Neuron (in vitro differentiated cells): ENCODE measurements at regions not wholly inside any gene's neighbourhood (a gene's known extent, or its start where the extent isn't known, plus 50 kb on each side); places are given as distances from the start of the nearest gene placed in this dataset.

Experiments
- H2AFZ ChIP-seq: one replicate; pipeline ENCODE4 v1.6.1; 2013; ENCODE audit warnings: low read depth, mild to moderate bottlenecking, inconsistent platforms, low read length, moderate library complexity
- H3K27me3 ChIP-seq: one replicate; pipeline ENCODE4 v1.6.1; 2013; ENCODE audit warnings: low read length; ENCODE audit not compliant: insufficient read depth
- H3K36me3 ChIP-seq: one replicate; pipeline ENCODE4 v1.6.1; 2013; ENCODE audit warnings: low read length; ENCODE audit not compliant: insufficient read depth
- H3K4me1 ChIP-seq: one replicate; pipeline ENCODE4 v1.6.1; 2013; ENCODE audit warnings: low read length; ENCODE audit not compliant: insufficient read depth
- H3K4me3 ChIP-seq: 2 replicates; pipeline ENCODE4 v1.5.1; 2013; ENCODE audit warnings: mild to moderate bottlenecking, low read length, moderate library complexity
- H3K9me3 ChIP-seq: one replicate; pipeline ENCODE4 v1.6.1; 2013; ENCODE audit warnings: low read length

- H3K27me3 ChIP-seq = no peaks in the 10 kb centered on the region
- no peaks in the 10 kb centered on the region for H3K4me1 ChIP-seq
- no peak overlapping the region for H3K4me3 ChIP-seq
- H3K36me3 ChIP-seq = no peaks in the 10 kb centered on the region
- H3K9me3 ChIP-seq = no peaks in the 10 kb centered on the region
- H2AFZ ChIP-seq = no peak overlapping the region
These were observed 245.0 kb downstream of the CSNK2A3 start for GRCh38 chr11:11108026-11108425.

DNA sequence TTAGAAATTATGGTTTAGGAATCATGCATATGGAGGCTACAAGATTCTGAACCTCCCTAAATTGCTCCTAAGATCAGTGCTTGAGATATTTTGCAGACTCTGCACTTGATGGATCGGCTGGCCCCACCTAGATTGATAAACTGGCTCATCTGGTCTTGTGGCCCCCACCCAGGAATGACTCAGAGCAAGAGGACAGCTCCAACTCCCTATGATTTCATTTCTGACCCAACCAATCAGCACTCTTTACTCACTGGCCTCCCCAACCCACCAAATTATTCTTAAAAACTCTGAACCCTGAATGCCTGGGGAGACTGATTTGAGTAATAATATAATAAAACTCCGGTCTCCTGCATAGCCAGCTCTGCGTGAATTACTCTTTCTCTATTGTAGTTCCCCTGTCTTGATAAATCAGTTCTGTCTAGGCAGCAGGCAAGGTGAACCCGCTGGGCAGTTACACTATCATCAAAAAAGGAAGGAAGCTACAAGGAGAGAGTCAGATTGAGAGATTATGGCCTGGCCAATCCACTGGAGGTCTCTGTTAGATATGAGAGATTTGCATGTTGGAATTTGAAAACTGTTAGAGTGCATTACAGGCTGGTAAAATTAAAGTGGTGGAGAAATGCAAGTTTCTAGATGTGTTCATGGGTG is 245.8 kb downstream of the CSNK2A3 start:
- Histone ChIP-seq H3K4me1 (no peaks in the 10 kb centered on the region), H3K4me3 (no peak overlapping the region)

DNA sequence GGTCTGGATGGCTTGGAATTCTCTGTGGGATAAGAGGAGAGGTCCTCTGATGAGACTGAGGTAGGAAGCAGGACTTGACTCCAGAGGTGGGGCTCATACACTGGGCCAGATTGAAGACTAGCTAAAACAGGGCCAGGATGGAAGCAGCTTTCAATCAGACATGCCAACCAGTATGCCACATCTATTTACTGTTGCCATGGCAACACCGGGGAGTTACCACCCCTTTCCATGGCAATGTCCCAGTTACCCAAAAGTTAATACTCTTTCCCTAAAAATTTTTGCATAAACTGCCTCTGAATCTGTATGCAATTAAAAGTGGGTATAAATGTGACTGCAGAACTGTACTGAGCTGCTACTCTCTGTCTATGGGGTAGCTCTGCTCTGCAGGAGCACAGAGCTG is 247.5 kb upstream of the ZBED5 start:
- Histone ChIP-seq H3K36me3 (no peaks in the 10 kb centered on the region), H3K9me3 (no peaks in the 10 kb centered on the region), H2AFZ (no peak overlapping the region), H3K27me3 (no peaks in the 10 kb centered on the region), H3K4me1 (no peaks in the 10 kb centered on the region), H3K4me3 (no peak overlapping the region)

More for the DNA sequence above, 245.8 kb downstream of the CSNK2A3 start:
- no peak overlapping the region for H2AFZ ChIP-seq
- H3K9me3 ChIP-seq = no peaks in the 10 kb centered on the region
- no peaks in the 10 kb centered on the region for H3K27me3 ChIP-seq
- H3K36me3 ChIP-seq = no peaks in the 10 kb centered on the region

DNA sequence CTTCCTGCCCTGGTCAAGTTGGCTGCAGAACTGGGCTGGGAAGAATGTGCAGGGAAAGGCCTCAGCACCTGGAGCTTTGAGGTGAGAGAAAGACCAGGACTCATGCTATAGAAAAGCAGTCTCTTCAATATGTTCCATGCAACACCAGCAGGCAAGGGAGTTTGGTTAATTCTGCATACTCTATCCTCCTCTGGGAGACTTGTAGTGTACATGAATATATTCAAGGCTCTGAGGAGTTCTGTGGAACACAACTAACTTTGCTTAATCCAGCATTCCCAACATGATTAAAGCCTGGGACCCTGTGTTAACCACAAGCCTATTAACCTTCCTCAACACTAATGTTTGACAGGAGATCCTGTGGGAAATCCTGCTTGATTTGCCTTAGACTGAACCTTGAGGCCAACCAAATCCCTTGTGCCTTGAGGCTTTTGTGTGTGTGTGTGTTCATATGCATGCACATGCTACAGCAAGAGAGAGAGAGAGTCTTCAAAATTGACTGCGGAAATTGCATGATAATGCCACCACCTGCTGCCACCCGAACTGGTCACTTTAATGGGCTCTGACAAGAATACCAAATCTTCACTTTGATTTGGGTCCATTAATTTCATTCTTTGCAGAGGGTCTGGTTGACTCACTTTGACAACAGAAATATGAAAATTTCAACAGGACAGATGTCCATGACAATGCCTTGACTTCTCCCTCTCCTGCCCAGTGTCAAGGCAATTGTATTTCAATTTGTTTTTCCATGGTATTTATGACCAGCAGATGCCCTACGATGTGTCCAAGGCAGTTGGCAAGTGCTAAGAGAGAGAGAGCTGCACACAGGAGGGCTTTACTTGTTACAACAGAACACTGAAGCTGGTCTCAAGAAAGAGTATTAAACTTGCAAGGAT is 238.2 kb upstream of the ZBED5 start:
- no peaks in the 10 kb centered on the region for H3K4me1 ChIP-seq
- H2AFZ ChIP-seq = no peak overlapping the region
- H3K4me3 ChIP-seq = no peak overlapping the region
- no peaks in the 10 kb centered on the region for H3K9me3 ChIP-seq
- no peaks in the 10 kb centered on the region for H3K27me3 ChIP-seq
- no peaks in the 10 kb centered on the region for H3K36me3 ChIP-seq

GRCh38 chr11:11090495-11090894 is 232.6 kb upstream of the ZBED5 start:
- no peaks in the 10 kb centered on the region for H3K27me3 ChIP-seq
- no peaks in the 10 kb centered on the region for H3K9me3 ChIP-seq
- no peak overlapping the region for H3K4me3 ChIP-seq
- no peaks in the 10 kb centered on the region for H3K36me3 ChIP-seq
- no peaks in the 10 kb centered on the region for H3K4me1 ChIP-seq
- H2AFZ ChIP-seq = no peak overlapping the region

DNA sequence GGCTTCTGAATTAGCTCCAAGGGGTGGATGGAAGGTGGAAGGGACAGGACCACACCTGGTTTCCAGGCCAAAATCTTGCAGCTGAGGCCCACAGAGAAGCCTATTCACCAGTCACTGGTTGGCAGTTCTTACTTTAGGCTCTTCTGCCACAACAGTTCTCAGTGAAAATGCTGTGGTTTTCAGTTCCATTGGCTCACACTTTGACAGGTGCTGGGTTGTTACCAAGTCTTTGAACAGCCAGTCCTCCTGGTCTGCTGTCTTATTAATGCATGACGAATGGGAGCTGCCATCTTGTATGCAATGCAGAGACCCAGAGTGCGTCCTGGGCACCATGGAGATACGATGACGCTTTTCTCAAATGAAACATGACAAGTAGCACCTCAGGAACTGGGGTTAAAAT is 232.0 kb upstream of the ZBED5 start:
- H3K4me3 ChIP-seq = no peak overlapping the region
- no peaks in the 10 kb centered on the region for H3K36me3 ChIP-seq
- H3K4me1 ChIP-seq = no peaks in the 10 kb centered on the region
- H2AFZ ChIP-seq = no peak overlapping the region
- no peaks in the 10 kb centered on the region for H3K9me3 ChIP-seq
- H3K27me3 ChIP-seq = no peaks in the 10 kb centered on the region

DNA sequence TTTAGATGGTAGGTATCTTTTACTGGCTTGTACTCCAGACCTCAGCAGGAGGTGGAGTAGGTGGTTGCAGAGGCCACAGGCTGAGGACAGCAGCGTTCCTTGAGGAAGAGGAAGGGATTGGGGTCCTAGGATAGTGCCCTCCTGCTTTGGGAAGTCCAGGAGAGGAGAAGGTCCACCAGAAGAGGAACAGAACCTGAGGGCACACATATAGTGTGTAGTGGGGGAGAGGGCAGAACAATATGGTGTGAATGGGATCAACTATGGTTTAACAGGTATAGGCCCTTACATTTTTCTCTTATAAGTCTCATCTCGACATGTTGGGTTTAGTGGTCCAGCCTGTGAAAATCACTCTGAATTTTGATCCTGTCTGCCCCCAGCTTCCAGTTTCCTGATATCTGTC is 229.1 kb upstream of the ZBED5 start:
- no peak overlapping the region for H3K4me3 ChIP-seq

DNA sequence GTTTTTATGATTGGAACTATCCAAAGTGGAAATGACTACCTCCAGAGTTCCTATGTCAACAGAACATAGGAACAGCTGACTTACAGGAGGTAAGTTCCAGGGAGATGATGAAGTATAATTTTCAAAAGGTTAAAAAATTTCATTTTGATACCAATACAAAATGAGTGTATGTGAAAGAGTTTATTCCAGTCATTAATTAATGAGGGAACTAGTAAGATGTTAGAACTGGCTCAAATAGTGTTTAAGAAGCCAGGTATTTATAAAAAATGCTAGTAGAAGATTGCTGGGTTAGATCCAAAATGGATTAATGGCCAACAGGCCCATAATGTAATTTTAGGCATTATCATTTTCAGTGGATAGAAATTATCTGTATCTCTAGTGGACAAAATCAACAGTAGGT is 227.7 kb upstream of the ZBED5 start:
- Histone ChIP-seq H2AFZ (no peak overlapping the region), H3K9me3 (no peaks in the 10 kb centered on the region), H3K27me3 (no peaks in the 10 kb centered on the region), H3K4me1 (peaks cover 14% of the 10 kb centered on the region), H3K36me3 (no peaks in the 10 kb centered on the region), H3K4me3 (no peak overlapping the region)

More for the DNA sequence above, 229.1 kb upstream of the ZBED5 start:
- Histone ChIP-seq H2AFZ (no peak overlapping the region), H3K4me1 (peaks cover 2% of the 10 kb centered on the region), H3K27me3 (no peaks in the 10 kb centered on the region), H3K9me3 (no peaks in the 10 kb centered on the region), H3K36me3 (no peaks in the 10 kb centered on the region)

GRCh38 chr11:11084337-11084736 is 226.5 kb upstream of the ZBED5 start:
- no peaks in the 10 kb centered on the region for H3K36me3 ChIP-seq
- H3K9me3 ChIP-seq = no peaks in the 10 kb centered on the region
- peaks cover 14% of the 10 kb centered on the region for H3K4me1 ChIP-seq
- H2AFZ ChIP-seq = no peak overlapping the region
- H3K27me3 ChIP-seq = no peaks in the 10 kb centered on the region
- H3K4me3 ChIP-seq = no peak overlapping the region

- H2AFZ ChIP-seq = no peak overlapping the region
- H3K9me3 ChIP-seq = no peaks in the 10 kb centered on the region
- no peaks in the 10 kb centered on the region for H3K36me3 ChIP-seq
- H3K27me3 ChIP-seq = no peaks in the 10 kb centered on the region
- H3K4me3 ChIP-seq = no peak overlapping the region
- peaks cover 14% of the 10 kb centered on the region for H3K4me1 ChIP-seq
These were observed 225.6 kb upstream of the ZBED5 start for GRCh38 chr11:11083441-11083840.

DNA sequence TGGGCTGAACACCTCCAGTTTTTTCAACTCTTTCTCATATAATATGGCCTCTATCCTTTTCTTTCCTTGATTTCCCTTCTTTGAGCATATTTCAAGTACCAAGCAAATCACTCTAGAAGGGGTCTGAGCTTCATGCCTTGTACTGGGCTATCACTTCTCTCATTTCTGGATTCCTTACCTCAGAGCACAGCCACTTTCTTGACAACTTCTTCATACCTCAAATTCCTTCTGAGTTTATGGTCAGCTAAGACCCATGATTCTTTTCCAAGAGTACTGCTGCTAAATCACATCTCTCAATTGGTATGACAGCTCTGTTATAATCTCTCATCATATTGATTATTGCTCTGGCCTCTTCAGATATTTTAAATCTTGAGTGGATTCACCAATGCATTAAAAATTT is 224.8 kb upstream of the ZBED5 start:
- H3K27me3 ChIP-seq = no peaks in the 10 kb centered on the region

DNA sequence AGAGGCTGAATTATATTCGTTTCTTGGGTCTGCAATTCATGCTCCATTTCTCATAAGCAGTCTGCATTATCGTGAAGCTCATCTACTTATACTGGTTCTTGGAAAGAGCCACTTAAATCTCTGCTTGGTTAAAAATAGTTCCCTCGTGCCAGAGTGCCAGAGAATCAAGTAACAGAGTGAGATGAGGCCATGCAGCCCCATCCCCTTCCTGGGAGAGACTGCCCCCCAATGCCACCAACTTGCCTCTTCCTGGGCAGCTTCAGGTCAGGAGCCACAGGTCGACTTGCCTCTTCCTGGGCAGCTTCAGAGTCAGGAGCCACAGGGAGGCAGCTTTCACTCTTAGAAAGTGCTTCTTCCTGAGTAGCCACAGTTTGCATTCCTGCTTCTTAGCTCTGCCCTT is 223.9 kb upstream of the ZBED5 start:
- Histone ChIP-seq H3K4me1 (peaks cover 14% of the 10 kb centered on the region), H3K36me3 (no peaks in the 10 kb centered on the region), H3K4me3 (no peak overlapping the region), H3K9me3 (no peaks in the 10 kb centered on the region), H2AFZ (no peak overlapping the region), H3K27me3 (no peaks in the 10 kb centered on the region)

More for the DNA sequence above, 224.8 kb upstream of the ZBED5 start:
- H3K4me1 ChIP-seq = peaks cover 14% of the 10 kb centered on the region
- H3K4me3 ChIP-seq = no peak overlapping the region
- H3K9me3 ChIP-seq = no peaks in the 10 kb centered on the region
- H3K36me3 ChIP-seq = no peaks in the 10 kb centered on the region
- H2AFZ ChIP-seq = no peak overlapping the region

DNA sequence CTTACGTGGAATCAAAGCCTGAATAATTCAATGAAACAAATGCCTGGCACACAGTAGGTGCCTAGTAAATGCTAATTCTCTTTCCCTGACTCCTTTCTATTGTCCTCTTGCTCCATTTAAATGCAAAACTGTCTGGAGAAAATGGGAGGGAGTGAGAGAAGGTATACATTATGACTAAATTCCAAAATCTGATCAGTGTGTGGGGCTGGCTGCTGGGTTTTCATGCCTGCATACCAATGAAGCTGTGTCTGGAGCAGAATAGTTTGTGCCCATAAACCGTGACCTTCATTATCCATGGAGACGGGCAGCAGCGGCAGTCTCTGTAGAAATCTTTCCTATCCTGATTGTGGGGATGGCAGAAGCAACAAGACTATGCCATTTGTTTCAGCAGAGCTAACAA is 223.4 kb upstream of the ZBED5 start:
- no peaks in the 10 kb centered on the region for H3K36me3 ChIP-seq
- peaks cover 14% of the 10 kb centered on the region for H3K4me1 ChIP-seq
- H3K4me3 ChIP-seq = no peak overlapping the region
- no peak overlapping the region for H2AFZ ChIP-seq
- H3K27me3 ChIP-seq = no peaks in the 10 kb centered on the region
- no peaks in the 10 kb centered on the region for H3K9me3 ChIP-seq
